PC-3 (cell line): ENCODE measurements at regions not wholly inside any gene's neighbourhood (a gene's known extent, or its start where the extent isn't known, plus 50 kb on each side); places are given as distances from the start of the nearest gene placed in this dataset.
A peak's percentile ranks its signal among the peaks of the same experiment; 100 is the strongest.

Experiments used
- ATAC-seq: fragments of 200-7000 bp; cut with Tn5 transposase; 2 replicates; pipeline ENCODE4 v1.9.1; 2020; ENCODE audit warnings: mild to moderate bottlenecking, moderate library complexity
- BruUV-seq: library from RNA; stranded (reverse); fragments of 400-500 nt; replicated peaks from 2 replicates; lab custom pipeline; 2021; lab: Mats Ljungman, UMichigan
- CTCF ChIA-PET: fragments of 300-600 bp; sonication (Branson Sonifier 250); formaldehyde crosslinking; loops from one replicate; lab custom pipeline; 2022; ENCODE audit warnings: antibody characterized with exemption; lab: Charles Lee
- POLR2A ChIA-PET: fragments of 300-600 bp; sonication (Branson Sonifier 250); formaldehyde crosslinking; loops from one replicate; lab custom pipeline; 2022; ENCODE audit warnings: antibody characterized with exemption; ENCODE audit not compliant: unreplicated experiment; lab: Charles Lee
- DNase-seq: peaks from one replicate; pipeline ENCODE4 v3.0.0-alpha.2; 2015
- H2AFZ ChIP-seq: fragments of 300-600 bp; sonication (generic); 2 replicates; pipeline ENCODE4 v1.6.0; 2016; ENCODE audit warnings: antibody characterized with exemption, low read length
- H3F3A ChIP-seq: fragments of 300-600 bp; sonication (generic); one replicate; pipeline ENCODE4 v1.6.0; 2017; ENCODE audit warnings: antibody characterized with exemption, low read length, control low read depth, mild to moderate bottlenecking; ENCODE audit not compliant: unreplicated experiment
- H3K27ac ChIP-seq: fragments of 300-600 bp; sonication (generic); 2 replicates; pipeline ENCODE4 v1.5.1; 2016; ENCODE audit warnings: mild to moderate bottlenecking, low read length
- H3K27me3 ChIP-seq: fragments of 300-600 bp; sonication (generic); 2 replicates; pipeline ENCODE4 v1.6.1; 2016; ENCODE audit warnings: low read length, mixed read lengths
- H3K36me3 ChIP-seq: fragments of 300-600 bp; sonication (generic); 2 replicates; pipeline ENCODE4 v1.6.1; 2016; ENCODE audit warnings: low read depth, mixed run types, low read length, mixed read lengths
- H3K4me1 ChIP-seq: fragments of 300-600 bp; sonication (generic); 2 replicates; pipeline ENCODE4 v1.5.1; 2016; ENCODE audit warnings: low read length; ENCODE audit not compliant: insufficient read depth
- H3K4me2 ChIP-seq: fragments of 300-600 bp; sonication (generic); 2 replicates; pipeline ENCODE4 v1.6.0; 2016; ENCODE audit warnings: low read length
- H3K4me3 ChIP-seq: fragments of 300-600 bp; sonication (generic); 2 replicates; pipeline ENCODE4 v1.5.1; 2016; ENCODE audit warnings: mild to moderate bottlenecking, low read length, mixed read lengths
- H3K79me2 ChIP-seq: fragments of 300-600 bp; sonication (generic); 2 replicates; pipeline ENCODE4 v1.6.1; 2017; ENCODE audit warnings: low read length, mixed read lengths
- H3K9ac ChIP-seq: fragments of 300-600 bp; sonication (generic); 2 replicates; pipeline ENCODE4 v1.6.0; 2016; ENCODE audit warnings: mild to moderate bottlenecking, low read length
- H3K9me2 ChIP-seq: fragments of 300-600 bp; sonication (generic); replicated peaks from 2 replicates; pipeline ENCODE4 v1.6.1; 2016; ENCODE audit warnings: mixed run types, low read length, mixed read lengths
- H3K9me3 ChIP-seq: fragments of 300-600 bp; sonication (generic); 2 replicates; pipeline ENCODE4 v1.6.1; 2016; ENCODE audit warnings: low read length, mixed read lengths
- H4K20me1 ChIP-seq: fragments of 300-600 bp; sonication (generic); 2 replicates; pipeline ENCODE4 v1.6.1; 2016; ENCODE audit warnings: low read length, mixed read lengths
- CTCF ChIP-seq: fragments of 300-600 bp; sonication (generic); conservative IDR thresholded peaks from 2 replicates; pipeline ENCODE4 v1.5.1; 2017; ENCODE audit warnings: antibody characterized with exemption, low read depth, mild to moderate bottlenecking, low read length
- EZH2 ChIP-seq: fragments of 300-600 bp; sonication (generic); IDR thresholded peaks from one replicate; pipeline ENCODE4 v1.6.1; 2017; ENCODE audit warnings: antibody characterized with exemption, mild to moderate bottlenecking, low read length; ENCODE audit not compliant: unreplicated experiment
- EZH2phosphoT487 ChIP-seq: fragments of 300-600 bp; sonication (generic); IDR thresholded peaks from 2 replicates; pipeline ENCODE4 v1.6.1; 2018; ENCODE audit warnings: mild to moderate bottlenecking, antibody characterized with exemption, low read length, borderline replicate concordance
- intact Hi-C: fragments of 100-400 bp; cut with micrococcal nuclease; formaldehyde crosslinking; loops from 2 replicates; pipeline ENCODE4 v1.9.0; 2023

GRCh38 chr3:163953526-163953925, 1124.8 kb downstream of the SI start:
- intact Hi-C loops, result no loop called here
- H3K9me3 ChIP-seq, result no peaks in the 10 kb centered on the region
- H3K4me1 ChIP-seq, result no peaks in the 10 kb centered on the region
- H3K9me2 ChIP-seq, result no peaks in the 10 kb centered on the region
- ChIA-PET CTCF (no interaction called here), POLR2A (no interaction called here)
- TF ChIP-seq EZH2phosphoT487 (no peak), CTCF (no peak), EZH2 (no peak)
- DNase-seq (no peak), ATAC-seq (no peak)
- no TSS peak for BruUV-seq
- no peak overlapping the region for H3K4me2 ChIP-seq
- H3K4me3 ChIP-seq, result no peak overlapping the region
- no peaks in the 10 kb centered on the region for H3K36me3 ChIP-seq
- H3F3A ChIP-seq, result no peaks in the 10 kb centered on the region
- H3K27me3 ChIP-seq, result no peaks in the 10 kb centered on the region
- no peaks in the 10 kb centered on the region for H3K79me2 ChIP-seq
- no peak overlapping the region for H3K27ac ChIP-seq
- no peak overlapping the region for H3K9ac ChIP-seq
- H4K20me1 ChIP-seq, result no peaks in the 10 kb centered on the region
- no peak overlapping the region for H2AFZ ChIP-seq

GRCh38 chr3:163952499-163952898, 1125.8 kb downstream of the SI start:
- POLR2A ChIA-PET, result no interaction called here
- Histone ChIP-seq H3K36me3 (no peaks in the 10 kb centered on the region), H3K9me3 (no peaks in the 10 kb centered on the region), H3K9me2 (no peaks in the 10 kb centered on the region), H3K4me1 (no peaks in the 10 kb centered on the region), H3K4me2 (no peak overlapping the region), H3K27ac (no peak overlapping the region), H3F3A (no peaks in the 10 kb centered on the region), H3K4me3 (no peak overlapping the region), H3K27me3 (no peaks in the 10 kb centered on the region), H2AFZ (no peak overlapping the region), H4K20me1 (no peaks in the 10 kb centered on the region), H3K79me2 (no peaks in the 10 kb centered on the region), H3K9ac (no peak overlapping the region)
- intact Hi-C loops, result no loop called here
- CTCF ChIA-PET, result no interaction called here
- ATAC-seq (no peak), DNase-seq (no peak)
- no TSS peak for BruUV-seq
- TF ChIP-seq CTCF, result no peak
- TF ChIP-seq EZH2phosphoT487, result no peak
- TF ChIP-seq EZH2, result no peak

- Histone ChIP-seq H3K79me2 (no peaks in the 10 kb centered on the region), H3K9me2 (no peaks in the 10 kb centered on the region), H4K20me1 (no peaks in the 10 kb centered on the region), H3K9me3 (no peaks in the 10 kb centered on the region), H3K4me2 (no peak overlapping the region), H3K27me3 (no peaks in the 10 kb centered on the region), H3K4me1 (no peaks in the 10 kb centered on the region), H3F3A (no peaks in the 10 kb centered on the region), H3K9ac (no peak overlapping the region), H3K36me3 (no peaks in the 10 kb centered on the region), H2AFZ (no peak overlapping the region), H3K4me3 (no peak overlapping the region), H3K27ac (no peak overlapping the region)
- ATAC-seq (peak; percentile 56), DNase-seq (peak; percentile 51)
- peak; percentile 64 for TF ChIP-seq CTCF
- no peak for TF ChIP-seq EZH2
- TF ChIP-seq EZH2phosphoT487, result no peak
- BruUV-seq, result no TSS peak
- CTCF ChIA-PET, result no interaction called here
- intact Hi-C loops, result loop anchor here (1.0 to 2.0 kb wide), 4 partner anchors 35 to 895 kb away; no protein-coding TSS in a partner anchor
- POLR2A ChIA-PET, result no interaction called here
Observed at GRCh38 chr3:163951397-163951987, 1126.8 kb downstream of the SI start.
